Mucosa of rectum (tissue), 2 donors: ENCODE measurements at regions not wholly inside any gene's neighbourhood (a gene's known extent, or its start where the extent isn't known, plus 50 kb on each side); places are given as distances from the start of the nearest gene placed in this dataset.
"Not testable (repeated sequence)": the region's sequence is repeated elsewhere in the genome, so short reads cannot be mapped to it uniquely, and the experiment has no call there.

Experiments
- H3K27ac ChIP-seq, 2 donors: one replicate each; pipeline ENCODE4 v1.7.0; 2013; ENCODE audit warnings: inconsistent platforms in 2 of 2, low read depth in 2 of 2, low read length in 2 of 2
- H3K27me3 ChIP-seq, 2 donors: one replicate each; pipeline ENCODE4 v1.7.0; 2013; ENCODE audit warnings: low read length in 2 of 2; ENCODE audit not compliant: control insufficient read depth in 2 of 2, insufficient read depth in 2 of 2
- H3K36me3 ChIP-seq, 2 donors: one replicate each; pipeline ENCODE4 v1.7.0; 2013; ENCODE audit warnings: low read length in 2 of 2; ENCODE audit not compliant: control insufficient read depth in 2 of 2, insufficient read depth in 2 of 2
- H3K4me1 ChIP-seq, 2 donors: one replicate each; pipeline ENCODE4 v1.7.0; 2013; ENCODE audit warnings: low read length in 2 of 2, mild to moderate bottlenecking in 1 of 2; ENCODE audit not compliant: control insufficient read depth in 2 of 2, insufficient read depth in 2 of 2
- H3K4me3 ChIP-seq, 2 donors: one replicate each; pipeline ENCODE4 v1.7.0; 2013; ENCODE audit warnings: low read length in 2 of 2
- H3K9ac ChIP-seq, 2 donors: one replicate each; pipeline ENCODE4 v1.7.0; 2013; ENCODE audit warnings: low read length in 2 of 2, low read depth in 1 of 2, mild to moderate bottlenecking in 1 of 2
- H3K9me3 ChIP-seq, 2 donors: one replicate each; pipeline ENCODE4 v1.7.0; 2013; ENCODE audit warnings: low read length in 2 of 2; ENCODE audit not compliant: control insufficient read depth in 2 of 2
- donor health status: healthy.
- donor health status: Normal muscosa, but diverticular disease.

- Histone ChIP-seq H3K4me3 (no peak overlapping the region), H3K27ac (no peak overlapping the region), H3K9me3 (no peaks in the 10 kb centered on the region), H3K9ac (no peak overlapping the region), H3K4me1 (peaks cover under 1% of the 10 kb centered on the region in 2 donors), H3K36me3 (no peaks in the 10 kb centered on the region), H3K27me3 (no peaks in the 10 kb centered on the region)
These were observed 269.1 kb upstream of the MSX2 start for GRCh38 chr5:174455301-174455700.

GRCh38 chr5:174457141-174457678 is 267.2 kb upstream of the MSX2 start:
- no peak overlapping the region for H3K4me3 ChIP-seq
- H3K36me3 ChIP-seq: no peaks in the 10 kb centered on the region
- H3K27ac ChIP-seq: no peak overlapping the region
- H3K27me3 ChIP-seq: no peaks in the 10 kb centered on the region
- peaks cover 4% of the 10 kb centered on the region in 2 donors for H3K4me1 ChIP-seq
- no peak overlapping the region for H3K9ac ChIP-seq
- no peaks in the 10 kb centered on the region for H3K9me3 ChIP-seq

- no peak overlapping the region for H3K27ac ChIP-seq
- H3K4me1 ChIP-seq: peaks cover 4% of the 10 kb centered on the region in 2 donors
- no peak overlapping the region for H3K4me3 ChIP-seq
- no peaks in the 10 kb centered on the region for H3K9me3 ChIP-seq
- H3K9ac ChIP-seq: no peak overlapping the region
- no peaks in the 10 kb centered on the region for H3K36me3 ChIP-seq
- no peaks in the 10 kb centered on the region for H3K27me3 ChIP-seq
These were observed 265.2 kb upstream of the MSX2 start for GRCh38 chr5:174459071-174459702.

GRCh38 chr5:174459832-174460448 is 264.4 kb upstream of the MSX2 start:
- no peak overlapping the region for H3K9ac ChIP-seq
- no peak overlapping the region for H3K27ac ChIP-seq
- H3K4me3 ChIP-seq: peak overlapping the region in 1 of 2 donors; percentile 50
- H3K27me3 ChIP-seq: peaks cover 0 to 1% of the 10 kb centered on the region in 2 donors
- H3K36me3 ChIP-seq: no peaks in the 10 kb centered on the region
- H3K4me1 ChIP-seq: peaks cover 4% of the 10 kb centered on the region in 2 donors
- H3K9me3 ChIP-seq: no peaks in the 10 kb centered on the region

- H3K4me1 ChIP-seq: peaks cover 4% of the 10 kb centered on the region in 2 donors
- H3K4me3 ChIP-seq: no peak overlapping the region
- H3K27ac ChIP-seq: no peak overlapping the region
- H3K27me3 ChIP-seq: peaks cover 0 to 1% of the 10 kb centered on the region in 2 donors
- no peaks in the 10 kb centered on the region for H3K36me3 ChIP-seq
- H3K9me3 ChIP-seq: no peaks in the 10 kb centered on the region
- no peak overlapping the region for H3K9ac ChIP-seq
These were observed 262.3 kb upstream of the MSX2 start for GRCh38 chr5:174462129-174462528.

- Histone ChIP-seq H3K27me3 (peaks cover 0 to 1% of the 10 kb centered on the region in 2 donors), H3K9ac (no peak overlapping the region), H3K4me3 (no peak overlapping the region), H3K36me3 (no peaks in the 10 kb centered on the region), H3K9me3 (no peaks in the 10 kb centered on the region), H3K4me1 (peaks cover 4% of the 10 kb centered on the region in 2 donors), H3K27ac (no peak overlapping the region)
These were observed 259.7 kb upstream of the MSX2 start for GRCh38 chr5:174464504-174465165.

- H3K9ac ChIP-seq, H3K4me3 ChIP-seq, H3K27me3 ChIP-seq, H3K9me3 ChIP-seq, H3K27ac ChIP-seq, H3K4me1 ChIP-seq, H3K36me3 ChIP-seq: not testable (repeated sequence)
These were observed 252.9 kb upstream of the MSX2 start for GRCh38 chr5:174471528-174471927.

GRCh38 chr5:174472956-174473355 is 251.4 kb upstream of the MSX2 start:
- no peaks in the 10 kb centered on the region for H3K9me3 ChIP-seq
- no peak overlapping the region for H3K4me3 ChIP-seq
- no peak overlapping the region for H3K27ac ChIP-seq
- H3K4me1 ChIP-seq: no peaks in the 10 kb centered on the region
- H3K36me3 ChIP-seq: no peaks in the 10 kb centered on the region
- no peaks in the 10 kb centered on the region for H3K27me3 ChIP-seq
- H3K9ac ChIP-seq: no peak overlapping the region

- not testable (repeated sequence) for H3K4me3 ChIP-seq, H3K9ac ChIP-seq, H3K36me3 ChIP-seq, H3K9me3 ChIP-seq, H3K4me1 ChIP-seq, H3K27me3 ChIP-seq, H3K27ac ChIP-seq
These were observed 248.4 kb upstream of the MSX2 start for GRCh38 chr5:174476001-174476400.

GRCh38 chr5:174479325-174479724 is 245.1 kb upstream of the MSX2 start:
- Histone ChIP-seq H3K27ac (no peak overlapping the region), H3K4me3 (no peak overlapping the region), H3K9ac (no peak overlapping the region), H3K4me1 (no peaks in the 10 kb centered on the region), H3K36me3 (no peaks in the 10 kb centered on the region), H3K9me3 (peaks cover 0 to 2% of the 10 kb centered on the region in 2 donors), H3K27me3 (peaks cover 0 to 3% of the 10 kb centered on the region in 2 donors)
